Kidney (tissue), 13 donors: ENCODE measurements at regions not wholly inside any gene's neighbourhood (a gene's known extent, or its start where the extent isn't known, plus 50 kb on each side); places are given as distances from the start of the nearest gene placed in this dataset.

Experiments
- DNase-seq, 5 donors: peaks; one replicate each; pipeline ENCODE4 v3.0.0-alpha.2; 2013 to 2020
- FAIRE-seq: peaks from 2 replicates; lab custom pipeline; 2012; peaks lifted over from hg19 to GRCh38; lab: Jason Lieb, UNC
- H3K27ac ChIP-seq, 2 donors: one replicate each; pipeline ENCODE4 v1.7.0; 2013; ENCODE audit warnings: low read depth in 2 of 2, low read length in 2 of 2, inconsistent platforms in 1 of 2
- H3K27me3 ChIP-seq: one replicate; pipeline ENCODE4 v1.7.1; 2013; ENCODE audit warnings: low read length, inconsistent platforms; ENCODE audit not compliant: control insufficient read depth, insufficient read depth
- H3K36me3 ChIP-seq, 3 donors: one replicate each; pipeline versions ENCODE4 v1.7.0 to v1.7.1; 2013; ENCODE audit warnings: low read length in 3 of 3, control low read depth in 1 of 3, inconsistent platforms in 1 of 3; ENCODE audit not compliant: insufficient read depth in 3 of 3, control insufficient read depth in 2 of 3
- H3K4me1 ChIP-seq, 3 donors: one replicate each; pipeline versions ENCODE4 v1.7.0 to v1.7.1; 2013; ENCODE audit warnings: low read length in 3 of 3, inconsistent platforms in 1 of 3, low read depth in 1 of 3; ENCODE audit not compliant: control insufficient read depth in 2 of 3, insufficient read depth in 2 of 3
- H3K4me3 ChIP-seq, 3 donors: one replicate each; pipeline versions ENCODE4 v1.7.0 to v1.8.1; 2013; ENCODE audit warnings: low read length in 3 of 3, control low read depth in 1 of 3, inconsistent platforms in 1 of 3
- H3K9ac ChIP-seq, 3 donors: one replicate each; pipeline versions ENCODE4 v1.7.0 to v1.7.1; 2013; ENCODE audit warnings: low read length in 3 of 3, control low read depth in 1 of 3, inconsistent platforms in 1 of 3
- H3K9me3 ChIP-seq, 3 donors: one replicate each; pipeline versions ENCODE4 v1.7.0 to v1.7.1; 2013; ENCODE audit warnings: low read length in 3 of 3, control low read depth in 1 of 3, inconsistent platforms in 1 of 3; ENCODE audit not compliant: control insufficient read depth in 2 of 3, insufficient read depth in 1 of 3
- intact Hi-C: fragments of 100-400 bp; cut with DNase I; formaldehyde crosslinking; loops from one replicate; pipeline ENCODE4 v1.11.1; 2022
- TF ChIP-seq, protein P1 (sequence below): IDR thresholded peaks from 3 replicates; pipeline ENCODE4 v1.5.1; 2012; ENCODE audit warnings: mild to moderate bottlenecking, moderate library complexity, borderline replicate concordance; ENCODE audit not compliant: insufficient read depth; ENCODE audit errors: extremely low read depth
- donor health status: control.
- donor health status: control.
- donor health status: control.
- donor health status: control.
- donor health status: control.
- donor health status: DM: yes; HTN: yes; CAD: no.
- donor health status: Normal renal cell carcinoma (clear cell type).

DNA sequence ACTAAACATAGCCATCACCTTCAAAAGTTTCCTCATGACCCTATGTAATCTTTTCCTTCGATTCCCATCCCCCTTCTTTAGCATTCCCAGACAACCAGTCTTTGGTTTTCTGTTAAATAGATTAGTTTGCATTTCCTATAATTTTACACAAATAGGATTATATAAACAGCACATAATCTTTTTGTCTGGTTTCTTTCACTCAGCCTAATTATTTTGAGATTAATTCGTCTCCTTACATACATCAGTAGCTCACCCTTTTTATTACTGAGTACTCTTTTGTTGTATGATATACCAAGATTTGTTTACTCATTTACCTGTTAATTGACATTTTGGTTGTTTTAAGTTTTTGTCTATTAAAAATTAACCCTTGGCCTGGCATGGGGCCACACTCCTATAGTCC lies 354.7 kb upstream of the CHRM2 start:
- H3K27me3 ChIP-seq: no peaks in the 10 kb centered on the region
- H3K9ac ChIP-seq: no peak overlapping the region
- TF ChIP-seq, protein P1, sequence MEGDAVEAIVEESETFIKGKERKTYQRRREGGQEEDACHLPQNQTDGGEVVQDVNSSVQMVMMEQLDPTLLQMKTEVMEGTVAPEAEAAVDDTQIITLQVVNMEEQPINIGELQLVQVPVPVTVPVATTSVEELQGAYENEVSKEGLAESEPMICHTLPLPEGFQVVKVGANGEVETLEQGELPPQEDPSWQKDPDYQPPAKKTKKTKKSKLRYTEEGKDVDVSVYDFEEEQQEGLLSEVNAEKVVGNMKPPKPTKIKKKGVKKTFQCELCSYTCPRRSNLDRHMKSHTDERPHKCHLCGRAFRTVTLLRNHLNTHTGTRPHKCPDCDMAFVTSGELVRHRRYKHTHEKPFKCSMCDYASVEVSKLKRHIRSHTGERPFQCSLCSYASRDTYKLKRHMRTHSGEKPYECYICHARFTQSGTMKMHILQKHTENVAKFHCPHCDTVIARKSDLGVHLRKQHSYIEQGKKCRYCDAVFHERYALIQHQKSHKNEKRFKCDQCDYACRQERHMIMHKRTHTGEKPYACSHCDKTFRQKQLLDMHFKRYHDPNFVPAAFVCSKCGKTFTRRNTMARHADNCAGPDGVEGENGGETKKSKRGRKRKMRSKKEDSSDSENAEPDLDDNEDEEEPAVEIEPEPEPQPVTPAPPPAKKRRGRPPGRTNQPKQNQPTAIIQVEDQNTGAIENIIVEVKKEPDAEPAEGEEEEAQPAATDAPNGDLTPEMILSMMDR: no peak
- intact Hi-C loops: no loop called here
- no peak overlapping the region for H3K27ac ChIP-seq
- FAIRE-seq (no peak), DNase-seq (no peak)
- no peaks in the 10 kb centered on the region for H3K36me3 ChIP-seq
- no peak overlapping the region for H3K4me3 ChIP-seq
- H3K9me3 ChIP-seq: no peaks in the 10 kb centered on the region
- H3K4me1 ChIP-seq: no peaks in the 10 kb centered on the region

DNA sequence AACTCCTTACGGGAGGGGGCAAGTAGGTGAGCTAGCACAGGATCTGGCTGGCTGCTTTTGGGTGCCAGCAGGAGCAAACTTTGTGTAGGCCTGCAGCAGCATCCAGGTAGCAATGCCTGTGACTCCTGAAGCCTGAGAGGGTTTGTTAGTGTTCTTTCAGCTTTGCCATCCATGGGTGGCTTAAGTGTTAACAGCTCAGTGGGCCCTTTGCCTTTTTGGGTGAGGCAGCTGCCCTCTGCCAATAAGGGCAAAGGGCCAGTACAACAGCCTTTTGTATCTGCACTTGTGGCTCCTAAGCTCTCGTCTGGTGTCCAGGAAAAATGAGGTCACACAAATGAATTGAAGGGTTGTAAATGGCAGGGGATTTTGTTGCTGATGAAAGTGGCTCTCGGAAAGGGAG lies 359.0 kb upstream of the CHRM2 start:
- no peaks in the 10 kb centered on the region for H3K4me1 ChIP-seq
- DNase-seq (no peak), FAIRE-seq (no peak)
- TF ChIP-seq, protein P1: no peak
- no peaks in the 10 kb centered on the region for H3K36me3 ChIP-seq
- no peak overlapping the region for H3K9ac ChIP-seq
- intact Hi-C loops: no loop called here
- H3K27me3 ChIP-seq: no peaks in the 10 kb centered on the region
- H3K9me3 ChIP-seq: no peaks in the 10 kb centered on the region
- H3K27ac ChIP-seq: no peak overlapping the region
- no peak overlapping the region for H3K4me3 ChIP-seq

DNA sequence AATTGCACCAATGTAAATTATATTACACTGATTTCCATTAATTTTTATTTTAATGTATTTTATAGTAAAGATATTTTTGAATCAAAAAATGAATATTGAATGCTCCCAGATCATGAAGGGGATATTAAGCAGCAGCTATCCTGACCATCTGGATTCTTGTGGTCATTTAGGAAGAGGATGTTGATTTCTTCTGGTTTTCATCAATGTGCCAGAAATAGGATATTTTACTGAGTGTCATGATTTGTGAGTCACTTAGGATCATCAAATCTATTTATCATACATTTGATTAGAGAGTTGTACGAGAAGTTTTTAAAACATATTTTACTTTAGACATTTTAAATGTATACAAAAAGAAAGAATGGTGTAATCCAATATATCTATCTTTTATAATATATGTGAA lies 366.3 kb upstream of the CHRM2 start:
- FAIRE-seq (no peak), DNase-seq (no peak)
- intact Hi-C loops: no loop called here
- no peaks in the 10 kb centered on the region for H3K27me3 ChIP-seq
- no peaks in the 10 kb centered on the region for H3K36me3 ChIP-seq
- no peaks in the 10 kb centered on the region for H3K4me1 ChIP-seq
- H3K27ac ChIP-seq: no peak overlapping the region
- H3K4me3 ChIP-seq: no peak overlapping the region
- TF ChIP-seq, protein P1: no peak
- H3K9ac ChIP-seq: no peak overlapping the region
- no peaks in the 10 kb centered on the region for H3K9me3 ChIP-seq

DNA sequence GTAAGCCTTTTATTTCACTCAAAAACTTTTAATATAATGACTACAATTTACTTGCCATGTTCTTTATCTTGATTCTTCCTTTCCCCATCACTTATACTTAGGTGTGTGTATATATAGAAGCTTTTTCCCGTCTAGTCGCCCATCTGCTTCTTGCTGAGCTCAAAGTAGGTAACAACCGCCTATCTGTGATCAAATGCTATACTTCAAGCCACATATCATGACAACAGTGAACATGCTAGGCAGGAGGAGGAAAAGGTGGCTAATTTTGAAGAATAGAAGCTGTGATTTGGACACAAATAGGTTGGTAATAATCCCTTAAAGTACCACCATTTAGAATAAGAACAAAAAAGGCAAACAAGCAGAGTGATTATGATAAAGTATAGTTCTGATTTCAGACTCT lies 367.3 kb upstream of the CHRM2 start:
- Histone ChIP-seq H3K27ac (no peak overlapping the region), H3K4me3 (no peak overlapping the region), H3K4me1 (no peaks in the 10 kb centered on the region), H3K9ac (no peak overlapping the region), H3K9me3 (no peaks in the 10 kb centered on the region), H3K36me3 (no peaks in the 10 kb centered on the region), H3K27me3 (no peaks in the 10 kb centered on the region)
- TF ChIP-seq, protein P1: no peak
- intact Hi-C loops: no loop called here
- DNase-seq (no peak), FAIRE-seq (no peak)
